ENCODE measurements at regions not wholly inside any gene's neighbourhood (a gene's known extent, or its start where the extent isn't known, plus 50 kb on each side); places are given as distances from the start of the nearest gene placed in this dataset.

DNA sequence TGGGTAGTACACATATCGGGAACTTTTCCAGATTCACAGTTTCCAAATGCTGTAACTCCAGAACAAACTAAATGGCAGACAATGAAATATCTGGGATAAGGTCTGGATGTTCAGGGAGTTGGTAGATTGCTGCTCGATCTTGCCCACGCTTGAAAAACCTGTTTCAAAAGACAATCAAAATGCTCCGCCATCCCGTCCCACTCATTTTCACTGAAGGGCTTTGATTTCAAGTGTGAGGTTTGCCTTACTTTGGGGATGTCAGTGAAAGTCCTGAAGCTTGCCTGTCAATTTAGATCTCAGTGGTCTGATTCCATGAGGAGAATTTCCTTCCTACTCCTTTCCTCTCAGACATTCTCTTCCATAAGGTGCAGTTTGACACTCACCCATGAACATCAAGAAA lies 236.3 kb upstream of the KCNK2 start:
- DNase-seq (ENCODE audit: extremely low spot score), result no peak
- ChIA-PET CTCF (no interaction called here), POLR2A (no interaction called here)
- no peak for TF ChIP-seq CTBP1 (IDR thresholded peaks at IDR 0.05; ENCODE audit: borderline replicate concordance)

DNA sequence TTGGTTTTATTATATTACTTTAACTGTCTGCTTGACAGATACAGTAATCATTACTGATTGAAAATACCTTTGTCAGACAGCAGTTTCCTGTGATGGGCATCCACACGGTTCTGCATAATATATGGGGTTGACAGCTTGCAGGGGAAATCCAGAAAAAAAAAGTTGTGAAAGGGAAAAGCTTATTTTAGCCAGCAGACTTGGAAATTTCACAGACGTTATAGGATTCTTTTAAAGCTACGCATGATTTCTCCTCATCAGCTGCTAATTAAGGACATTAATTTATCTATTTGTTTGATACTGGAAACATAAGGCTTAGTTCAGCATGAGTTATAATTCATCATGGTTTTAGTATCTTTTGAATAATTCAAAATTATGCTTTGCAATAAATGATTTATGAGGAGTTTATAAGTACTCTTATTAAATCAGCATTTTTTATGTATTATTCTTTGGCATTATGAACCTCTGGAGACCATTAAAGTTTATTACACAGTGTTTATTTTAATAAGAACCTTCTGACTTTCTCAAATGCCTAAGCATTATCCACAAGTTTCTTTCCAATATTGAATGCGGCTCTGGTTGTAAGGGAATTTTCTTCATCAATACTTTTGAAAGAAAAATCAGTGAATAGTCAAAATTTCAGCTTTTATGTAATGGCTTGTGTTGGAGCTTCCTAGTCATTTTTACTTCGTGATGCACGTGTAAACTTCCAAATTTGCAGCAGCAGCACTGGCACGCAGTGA lies 235.3 kb upstream of the KCNK2 start:
- TF ChIP-seq CTBP1 (IDR thresholded peaks at IDR 0.05; ENCODE audit: borderline replicate concordance) (no peak), FOXK2 (IDR thresholded peaks at IDR 0.05) (no peak)
- TF ChIP-seq, protein P1, sequence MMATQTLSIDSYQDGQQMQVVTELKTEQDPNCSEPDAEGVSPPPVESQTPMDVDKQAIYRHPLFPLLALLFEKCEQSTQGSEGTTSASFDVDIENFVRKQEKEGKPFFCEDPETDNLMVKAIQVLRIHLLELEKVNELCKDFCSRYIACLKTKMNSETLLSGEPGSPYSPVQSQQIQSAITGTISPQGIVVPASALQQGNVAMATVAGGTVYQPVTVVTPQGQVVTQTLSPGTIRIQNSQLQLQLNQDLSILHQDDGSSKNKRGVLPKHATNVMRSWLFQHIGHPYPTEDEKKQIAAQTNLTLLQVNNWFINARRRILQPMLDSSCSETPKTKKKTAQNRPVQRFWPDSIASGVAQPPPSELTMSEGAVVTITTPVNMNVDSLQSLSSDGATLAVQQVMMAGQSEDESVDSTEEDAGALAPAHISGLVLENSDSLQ (IDR thresholded peaks at IDR 0.05), result no peak
- POLR2A ChIA-PET, result no interaction called here
- DNase-seq (ENCODE audit: extremely low spot score), result no peak
- CTCF ChIA-PET, result interaction anchor here (0.5 kb wide), 1 partner anchor 251 kb away, joined by 3 read pairs; no protein-coding TSS in a partner anchor

DNA sequence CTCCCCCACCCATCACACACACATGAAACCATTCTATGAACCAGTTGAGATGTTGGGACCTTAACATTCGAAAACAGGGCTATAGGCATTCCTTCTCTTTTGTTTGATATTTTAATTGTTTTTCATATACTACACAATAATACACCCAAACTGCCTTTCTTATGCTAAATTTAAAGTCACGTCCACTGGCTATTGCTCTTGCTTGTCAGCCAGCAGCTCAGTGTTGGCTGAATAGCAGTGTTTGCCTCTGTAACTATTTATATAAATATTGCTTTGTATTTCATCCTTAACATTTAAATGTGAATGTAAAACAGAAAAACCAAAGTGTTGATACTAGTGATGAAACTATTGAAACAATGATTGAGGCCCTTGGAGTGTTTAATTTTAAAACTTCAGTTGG lies 234.4 kb upstream of the KCNK2 start:
- POLR2A ChIA-PET, result no interaction called here
- TF ChIP-seq L3MBTL2 (conservative IDR thresholded peaks at IDR 0.05), result no peak
- no peak for TF ChIP-seq NFRKB (IDR thresholded peaks at IDR 0.05)
- no peak for TF ChIP-seq CTBP1 (IDR thresholded peaks at IDR 0.05; ENCODE audit: borderline replicate concordance)
- TF ChIP-seq HDGF (IDR thresholded peaks at IDR 0.05; ENCODE audit: borderline replicate concordance), result no peak
- TF ChIP-seq SP1 (IDR thresholded peaks at IDR 0.05), result no peak
- TF ChIP-seq ZNF384 (IDR thresholded peaks at IDR 0.05), result no peak
- TF ChIP-seq LEF1 (IDR thresholded peaks at IDR 0.05; ENCODE audit: borderline replicate concordance), result no peak
- no peak for TF ChIP-seq BHLHE40 (IDR thresholded peaks at IDR 0.05; ENCODE audit: borderline replicate concordance)
- no peak for TF ChIP-seq SUZ12 (IDR thresholded peaks at IDR 0.05)
- TF ChIP-seq, protein P1 (IDR thresholded peaks at IDR 0.05), result no peak
- TF ChIP-seq ELF4 (IDR thresholded peaks at IDR 0.05), result no peak
- no peak for TF ChIP-seq FOXM1 (IDR thresholded peaks at IDR 0.05; ENCODE audit: borderline replicate concordance)
- TF ChIP-seq TARDBP (IDR thresholded peaks at IDR 0.05), result no peak
- TF ChIP-seq FOXK2 (IDR thresholded peaks at IDR 0.05), result no peak
- no peak for TF ChIP-seq FOXA1 (IDR thresholded peaks at IDR 0.05)
- no peak for TF ChIP-seq ARNT (IDR thresholded peaks at IDR 0.05)
- no peak for DNase-seq (ENCODE audit: extremely low spot score)
- CTCF ChIA-PET, result no interaction called here

DNA sequence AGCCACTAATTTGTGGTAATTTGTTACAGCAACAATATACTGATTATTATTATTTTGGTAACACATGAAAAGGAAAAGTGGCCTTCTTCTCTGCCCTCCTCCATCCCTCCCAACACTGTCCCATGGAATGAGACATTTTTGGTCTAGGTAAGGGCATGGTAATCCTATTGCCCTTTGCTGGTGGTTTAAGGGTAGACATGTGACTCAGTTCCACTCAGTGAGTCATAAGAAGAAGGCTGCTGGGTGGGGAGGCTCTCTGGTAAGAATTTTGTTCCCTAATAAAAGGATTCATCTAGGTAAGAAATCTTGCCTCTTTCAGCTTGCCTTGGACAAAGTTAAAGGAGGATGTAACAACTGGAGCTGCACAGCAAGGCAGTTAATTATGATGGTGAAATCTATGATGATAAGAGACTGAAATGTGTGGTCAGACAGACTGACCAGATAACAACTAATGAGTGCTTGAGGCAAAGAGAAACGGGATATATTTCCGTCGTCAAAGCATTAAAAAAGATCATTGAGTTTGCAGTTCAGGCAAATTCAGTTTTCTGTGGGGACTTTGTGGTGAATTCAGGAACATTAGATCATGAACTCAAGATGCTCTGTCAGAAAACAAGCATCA lies 232.0 kb upstream of the KCNK2 start:
- no peak for TF ChIP-seq BHLHE40 (IDR thresholded peaks at IDR 0.05; ENCODE audit: borderline replicate concordance)
- no peak for TF ChIP-seq L3MBTL2 (conservative IDR thresholded peaks at IDR 0.05)
- TF ChIP-seq HDGF (IDR thresholded peaks at IDR 0.05; ENCODE audit: borderline replicate concordance), result no peak
- no peak for TF ChIP-seq SP1 (IDR thresholded peaks at IDR 0.05)
- TF ChIP-seq NFRKB (IDR thresholded peaks at IDR 0.05), result no peak
- no peak for TF ChIP-seq SUZ12 (IDR thresholded peaks at IDR 0.05)
- no peak for TF ChIP-seq ELF4 (IDR thresholded peaks at IDR 0.05)
- no peak for TF ChIP-seq FOXM1 (IDR thresholded peaks at IDR 0.05; ENCODE audit: borderline replicate concordance)
- TF ChIP-seq, protein P1 (IDR thresholded peaks at IDR 0.05), result no peak
- TF ChIP-seq FOXA1 (IDR thresholded peaks at IDR 0.05), result no peak
- no peak for TF ChIP-seq FOXK2 (IDR thresholded peaks at IDR 0.05)
- TF ChIP-seq TARDBP (IDR thresholded peaks at IDR 0.05), result no peak
- no peak for DNase-seq (ENCODE audit: extremely low spot score)
- ChIA-PET POLR2A (no interaction called here), CTCF (no interaction called here)

DNA sequence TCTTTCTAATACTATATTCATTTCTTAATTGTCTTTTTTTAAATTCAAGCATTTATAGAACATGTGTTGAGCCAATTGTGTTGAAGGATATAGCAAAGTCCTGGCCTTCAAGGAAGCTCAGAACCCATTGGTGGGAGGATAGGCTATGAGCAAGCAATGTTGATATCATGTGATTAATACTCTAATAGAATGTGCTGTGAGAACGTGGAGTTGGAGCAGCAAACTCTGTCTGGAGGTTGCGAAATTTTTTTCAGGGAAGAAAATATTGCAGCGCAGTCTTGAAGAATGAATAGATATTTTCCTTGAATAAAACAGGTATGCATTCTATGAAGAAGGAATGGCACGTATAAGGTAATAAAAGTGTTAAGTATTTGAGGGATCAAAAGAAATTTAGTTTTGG lies 229.2 kb upstream of the KCNK2 start:
- POLR2A ChIA-PET, result no interaction called here
- TF ChIP-seq HDGF (IDR thresholded peaks at IDR 0.05; ENCODE audit: borderline replicate concordance) (no peak), FOXM1 (IDR thresholded peaks at IDR 0.05; ENCODE audit: borderline replicate concordance) (no peak), SP1 (IDR thresholded peaks at IDR 0.05) (no peak), BHLHE40 (IDR thresholded peaks at IDR 0.05; ENCODE audit: borderline replicate concordance) (no peak), ARNT (IDR thresholded peaks at IDR 0.05) (no peak), ELF4 (IDR thresholded peaks at IDR 0.05) (no peak), CTBP1 (IDR thresholded peaks at IDR 0.05; ENCODE audit: borderline replicate concordance) (no peak), LEF1 (IDR thresholded peaks at IDR 0.05; ENCODE audit: borderline replicate concordance) (no peak), NFRKB (IDR thresholded peaks at IDR 0.05) (no peak), FOXA1 (IDR thresholded peaks at IDR 0.05) (no peak), TARDBP (IDR thresholded peaks at IDR 0.05) (no peak), L3MBTL2 (conservative IDR thresholded peaks at IDR 0.05) (no peak)
- TF ChIP-seq, protein P1 (IDR thresholded peaks at IDR 0.05), result no peak
- no peak for DNase-seq (ENCODE audit: extremely low spot score)
- CTCF ChIA-PET, result no interaction called here
